ENCODE measurements at regions not wholly inside any gene's neighbourhood (a gene's known extent, or its start where the extent isn't known, plus 50 kb on each side); places are given as distances from the start of the nearest gene placed in this dataset.

GRCh38 chr12:77229640-77230442, 164.5 kb upstream of the E2F7 start:
- Histone ChIP-seq H3K27ac (ENCODE audit: low read depth, low read length) (no peak overlapping the region), H3K36me3 (ENCODE audit: control insufficient read depth in 1 of 2, insufficient read depth in 2 of 2, low read length in 2 of 2) (no peaks in the 10 kb centered on the region), H2BK5ac (ENCODE audit: low read depth, low read length, poor library complexity) (no peak overlapping the region), H3K79me2 (ENCODE audit: control insufficient read depth, insufficient read depth, low read length, poor library complexity) (no peaks in the 10 kb centered on the region), H4K8ac (ENCODE audit: low read depth, low read length) (no peak overlapping the region), H3K4me3 (ENCODE audit: low read depth, low read length) (no peak overlapping the region), H3K23ac (ENCODE audit: low read length) (no peak overlapping the region), H2BK12ac (ENCODE audit: low read length) (no peak overlapping the region), H2BK120ac (ENCODE audit: insufficient read depth, low read length, poor library complexity) (no peak overlapping the region), H4K91ac (ENCODE audit: low read depth, low read length) (no peak overlapping the region), H3K4me1 (ENCODE audit: control insufficient read depth in 1 of 2, insufficient read depth in 2 of 2, low read length in 2 of 2) (no peaks in the 10 kb centered on the region), H4K12ac (ENCODE audit: low read depth, low read length) (no peak overlapping the region), H3K9ac (ENCODE audit: low read length) (no peak overlapping the region), H2AK5ac (ENCODE audit: low read length) (no peak overlapping the region), H3K79me1 (ENCODE audit: low read length) (no peaks in the 10 kb centered on the region), H3K27me3 (ENCODE audit: insufficient read depth, low read length) (no peaks in the 10 kb centered on the region), H3K4ac (ENCODE audit: low read depth, low read length) (no peak overlapping the region), H3K9me3 (ENCODE audit: insufficient read depth, low read depth, low read length) (no peaks in the 10 kb centered on the region), H3K14ac (ENCODE audit: low read length) (no peak overlapping the region), H3K18ac (ENCODE audit: low read length) (no peak overlapping the region), H3K4me2 (ENCODE audit: low read length) (no peak overlapping the region), H2AFZ (ENCODE audit: insufficient read depth, low read length, poor library complexity) (no peak overlapping the region)
- WGBS (ENCODE audit: extremely low coverage, insufficient coverage, insufficient read length): no CpG with 5 or more reads among the region's 6 CpGs
- no peak for DNase-seq

DNA sequence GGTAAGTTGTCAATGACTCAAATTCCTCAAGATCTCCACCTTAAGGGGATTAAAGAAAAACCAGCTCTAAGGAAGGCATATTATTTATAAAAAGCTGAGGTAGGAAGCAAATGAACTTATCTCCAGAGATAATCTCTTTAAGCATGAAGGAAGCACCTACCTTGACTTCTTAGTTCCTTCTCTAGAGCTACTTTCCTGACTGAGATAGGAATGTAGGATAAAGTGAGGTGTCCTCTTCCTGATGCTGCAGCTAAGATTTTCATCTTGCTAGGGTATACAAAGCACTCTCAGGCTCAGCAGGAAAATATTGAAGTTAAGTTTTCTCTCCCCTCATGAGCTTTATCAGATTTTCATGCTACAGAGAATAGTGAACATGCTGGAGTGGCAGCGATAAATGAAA, 163.0 kb upstream of the E2F7 start:
- Histone ChIP-seq H3K9me3 (ENCODE audit: insufficient read depth, low read depth, low read length) (no peaks in the 10 kb centered on the region), H4K8ac (ENCODE audit: low read depth, low read length) (no peak overlapping the region), H3K4me2 (ENCODE audit: low read length) (no peak overlapping the region), H2BK120ac (ENCODE audit: insufficient read depth, low read length, poor library complexity) (no peak overlapping the region), H2BK12ac (ENCODE audit: low read length) (no peak overlapping the region), H3K27ac (ENCODE audit: low read depth, low read length) (no peak overlapping the region), H4K12ac (ENCODE audit: low read depth, low read length) (no peak overlapping the region), H3K9ac (ENCODE audit: low read length) (no peak overlapping the region), H3K4ac (ENCODE audit: low read depth, low read length) (no peak overlapping the region), H3K36me3 (ENCODE audit: control insufficient read depth in 1 of 2, insufficient read depth in 2 of 2, low read length in 2 of 2) (no peaks in the 10 kb centered on the region), H2BK5ac (ENCODE audit: low read depth, low read length, poor library complexity) (no peak overlapping the region), H3K4me3 (ENCODE audit: low read depth, low read length) (no peak overlapping the region), H3K27me3 (ENCODE audit: insufficient read depth, low read length) (no peaks in the 10 kb centered on the region), H3K79me2 (ENCODE audit: control insufficient read depth, insufficient read depth, low read length, poor library complexity) (no peaks in the 10 kb centered on the region), H3K23ac (ENCODE audit: low read length) (no peak overlapping the region), H2AK5ac (ENCODE audit: low read length) (no peak overlapping the region), H4K91ac (ENCODE audit: low read depth, low read length) (no peak overlapping the region), H3K18ac (ENCODE audit: low read length) (no peak overlapping the region), H3K14ac (ENCODE audit: low read length) (no peak overlapping the region), H3K4me1 (ENCODE audit: control insufficient read depth in 1 of 2, insufficient read depth in 2 of 2, low read length in 2 of 2) (no peaks in the 10 kb centered on the region), H2AFZ (ENCODE audit: insufficient read depth, low read length, poor library complexity) (no peak overlapping the region), H3K79me1 (ENCODE audit: low read length) (no peaks in the 10 kb centered on the region)
- peak; percentile 9 to 65 for DNase-seq
- no CpG with 5 or more reads among the region's 1 CpG for WGBS (ENCODE audit: extremely low coverage, insufficient coverage, insufficient read length)

DNA sequence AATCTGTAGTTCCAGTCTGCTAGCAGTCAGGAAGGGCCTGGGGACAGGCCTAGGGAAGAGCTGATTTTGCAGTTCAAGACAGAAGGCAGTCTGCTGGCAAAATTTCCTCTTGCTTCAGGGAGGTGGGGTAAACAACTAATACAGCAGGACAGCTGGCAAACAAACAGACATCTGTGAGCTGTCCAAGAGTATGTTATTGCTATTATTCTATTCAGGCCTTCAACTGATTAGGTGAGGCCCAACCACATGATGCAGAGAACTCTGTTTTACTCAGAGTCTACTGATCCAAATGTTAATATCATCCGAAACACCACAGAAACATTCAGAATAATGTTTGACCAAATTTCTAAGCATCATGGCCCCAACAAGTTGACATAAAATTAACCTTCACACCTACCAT, 161.0 kb upstream of the E2F7 start:
- Histone ChIP-seq H3K36me3 (ENCODE audit: control insufficient read depth in 1 of 2, insufficient read depth in 2 of 2, low read length in 2 of 2) (no peaks in the 10 kb centered on the region), H3K79me2 (ENCODE audit: control insufficient read depth, insufficient read depth, low read length, poor library complexity) (no peaks in the 10 kb centered on the region), H3K4me1 (ENCODE audit: control insufficient read depth in 1 of 2, insufficient read depth in 2 of 2, low read length in 2 of 2) (no peaks in the 10 kb centered on the region), H3K79me1 (ENCODE audit: low read length) (no peaks in the 10 kb centered on the region), H2AK5ac (ENCODE audit: low read length) (no peak overlapping the region), H3K4me2 (ENCODE audit: low read length) (no peak overlapping the region), H4K8ac (ENCODE audit: low read depth, low read length) (no peak overlapping the region), H3K23ac (ENCODE audit: low read length) (no peak overlapping the region), H2BK5ac (ENCODE audit: low read depth, low read length, poor library complexity) (no peak overlapping the region), H3K9ac (ENCODE audit: low read length) (peak overlapping the region; percentile 61), H3K18ac (ENCODE audit: low read length) (no peak overlapping the region), H2AFZ (ENCODE audit: insufficient read depth, low read length, poor library complexity) (no peak overlapping the region), H3K9me3 (ENCODE audit: insufficient read depth, low read depth, low read length) (no peaks in the 10 kb centered on the region), H2BK120ac (ENCODE audit: insufficient read depth, low read length, poor library complexity) (no peak overlapping the region), H3K14ac (ENCODE audit: low read length) (no peak overlapping the region), H3K27me3 (ENCODE audit: insufficient read depth, low read length) (no peaks in the 10 kb centered on the region), H4K91ac (ENCODE audit: low read depth, low read length) (no peak overlapping the region), H3K4ac (ENCODE audit: low read depth, low read length) (no peak overlapping the region), H2BK12ac (ENCODE audit: low read length) (no peak overlapping the region), H4K12ac (ENCODE audit: low read depth, low read length) (no peak overlapping the region), H3K4me3 (ENCODE audit: low read depth, low read length) (no peak overlapping the region), H3K27ac (ENCODE audit: low read depth, low read length) (no peak overlapping the region)
- WGBS (ENCODE audit: extremely low coverage, insufficient coverage, insufficient read length): no CpG with 5 or more reads among the region's 1 CpG
- no peak for DNase-seq

DNA sequence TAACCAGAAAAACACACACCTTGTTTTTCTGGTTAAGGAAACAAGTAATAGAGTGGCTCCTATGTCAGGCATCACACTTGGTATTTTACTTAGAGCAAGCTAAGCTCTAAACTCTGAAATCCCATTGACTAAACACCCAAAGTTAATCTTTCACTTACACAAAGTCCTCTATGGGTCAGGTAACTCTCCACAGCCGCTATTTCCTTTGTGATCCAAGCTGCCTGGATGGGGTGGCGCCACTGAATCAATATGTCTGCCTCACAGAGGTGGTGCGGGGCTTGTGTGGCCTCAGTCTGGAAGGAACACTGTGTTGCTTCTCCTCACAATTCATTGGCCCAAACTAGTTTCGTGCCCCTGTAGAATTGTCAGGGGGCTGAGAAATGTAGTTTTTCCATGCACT, 160.0 kb upstream of the E2F7 start:
- Histone ChIP-seq H3K9me3 (ENCODE audit: insufficient read depth, low read depth, low read length) (no peaks in the 10 kb centered on the region), H3K79me1 (ENCODE audit: low read length) (no peaks in the 10 kb centered on the region), H2BK12ac (ENCODE audit: low read length) (no peak overlapping the region), H2BK120ac (ENCODE audit: insufficient read depth, low read length, poor library complexity) (no peak overlapping the region), H3K4ac (ENCODE audit: low read depth, low read length) (no peak overlapping the region), H2BK5ac (ENCODE audit: low read depth, low read length, poor library complexity) (no peak overlapping the region), H3K4me2 (ENCODE audit: low read length) (no peak overlapping the region), H4K12ac (ENCODE audit: low read depth, low read length) (no peak overlapping the region), H2AK5ac (ENCODE audit: low read length) (no peak overlapping the region), H3K4me1 (ENCODE audit: control insufficient read depth in 1 of 2, insufficient read depth in 2 of 2, low read length in 2 of 2) (no peaks in the 10 kb centered on the region), H3K79me2 (ENCODE audit: control insufficient read depth, insufficient read depth, low read length, poor library complexity) (no peaks in the 10 kb centered on the region), H3K14ac (ENCODE audit: low read length) (no peak overlapping the region), H3K18ac (ENCODE audit: low read length) (no peak overlapping the region), H2AFZ (ENCODE audit: insufficient read depth, low read length, poor library complexity) (no peak overlapping the region), H3K9ac (ENCODE audit: low read length) (no peak overlapping the region), H4K8ac (ENCODE audit: low read depth, low read length) (no peak overlapping the region), H3K27ac (ENCODE audit: low read depth, low read length) (no peak overlapping the region), H4K91ac (ENCODE audit: low read depth, low read length) (no peak overlapping the region), H3K27me3 (ENCODE audit: insufficient read depth, low read length) (no peaks in the 10 kb centered on the region), H3K36me3 (ENCODE audit: control insufficient read depth in 1 of 2, insufficient read depth in 2 of 2, low read length in 2 of 2) (no peaks in the 10 kb centered on the region), H3K4me3 (ENCODE audit: low read depth, low read length) (no peak overlapping the region), H3K23ac (ENCODE audit: low read length) (no peak overlapping the region)
- no CpG with 5 or more reads among the region's 4 CpGs for WGBS (ENCODE audit: extremely low coverage, insufficient coverage, insufficient read length)
- no peak for DNase-seq
